ENCODE measurements at regions not wholly inside any gene's neighbourhood (a gene's known extent, or its start where the extent isn't known, plus 50 kb on each side); places are given as distances from the start of the nearest gene placed in this dataset.
"Not testable (repeated sequence)": the region's sequence is repeated elsewhere in the genome, so short reads cannot be mapped to it uniquely, and the experiment has no call there.

GRCh38 chr9:41839786-41840185 lies 289.4 kb downstream of the CNTNAP3B start:
- not testable (repeated sequence) for H3K27ac ChIP-seq; H3K36me3 ChIP-seq; H3K9me3 ChIP-seq (replicated peaks); H3K27me3 ChIP-seq; H3K4me1 ChIP-seq; H3K4me3 ChIP-seq; DNase-seq

- not testable (repeated sequence) for H3K4me1 ChIP-seq; H3K4me3 ChIP-seq; H3K27ac ChIP-seq; H3K9me3 ChIP-seq (replicated peaks); H3K27me3 ChIP-seq; DNase-seq; H3K36me3 ChIP-seq
Observed at GRCh38 chr9:41838953-41839352, 290.3 kb downstream of the CNTNAP3B start.

- H3K9me3 ChIP-seq (replicated peaks); DNase-seq; H3K4me1 ChIP-seq; H3K27ac ChIP-seq; H3K27me3 ChIP-seq; H3K4me3 ChIP-seq; H3K36me3 ChIP-seq: not testable (repeated sequence)
Observed at GRCh38 chr9:41838562-41838851, 290.7 kb downstream of the CNTNAP3B start.

- not testable (repeated sequence) for H3K36me3 ChIP-seq; H3K4me1 ChIP-seq; H3K9me3 ChIP-seq (replicated peaks); H3K27me3 ChIP-seq; H3K27ac ChIP-seq; DNase-seq; H3K4me3 ChIP-seq
Observed at GRCh38 chr9:41837684-41838561, 291.3 kb downstream of the CNTNAP3B start.

- H3K4me3 ChIP-seq; H3K9me3 ChIP-seq (replicated peaks); H3K4me1 ChIP-seq; H3K36me3 ChIP-seq; H3K27ac ChIP-seq; H3K27me3 ChIP-seq; DNase-seq: not testable (repeated sequence)
Observed at GRCh38 chr9:41833108-41833507, 296.1 kb downstream of the CNTNAP3B start.

GRCh38 chr9:41824723-41825122 lies 304.5 kb downstream of the CNTNAP3B start:
- not testable (repeated sequence) for H3K9me3 ChIP-seq (replicated peaks); H3K27ac ChIP-seq; DNase-seq; H3K27me3 ChIP-seq; H3K4me3 ChIP-seq; H3K36me3 ChIP-seq; H3K4me1 ChIP-seq

GRCh38 chr9:41802706-41803105 lies 326.5 kb downstream of the CNTNAP3B start:
- not testable (repeated sequence) for H3K27ac ChIP-seq; H3K4me3 ChIP-seq; H3K27me3 ChIP-seq; DNase-seq; H3K36me3 ChIP-seq; H3K4me1 ChIP-seq; H3K9me3 ChIP-seq (replicated peaks)

- H3K36me3 ChIP-seq; H3K27me3 ChIP-seq; H3K9me3 ChIP-seq (replicated peaks); H3K27ac ChIP-seq; DNase-seq; H3K4me3 ChIP-seq; H3K4me1 ChIP-seq: not testable (repeated sequence)
Observed at GRCh38 chr9:41798684-41799083, 330.5 kb downstream of the CNTNAP3B start.

- H3K36me3 ChIP-seq; H3K27ac ChIP-seq; H3K4me1 ChIP-seq; H3K27me3 ChIP-seq; H3K9me3 ChIP-seq (replicated peaks); H3K4me3 ChIP-seq; DNase-seq: not testable (repeated sequence)
Observed at GRCh38 chr9:41790719-41791363, 338.4 kb downstream of the CNTNAP3B start.

- H3K27ac ChIP-seq; H3K36me3 ChIP-seq; H3K4me3 ChIP-seq; H3K4me1 ChIP-seq; DNase-seq; H3K9me3 ChIP-seq (replicated peaks); H3K27me3 ChIP-seq: not testable (repeated sequence)
Observed at GRCh38 chr9:41790007-41790406, 339.2 kb downstream of the CNTNAP3B start.

- not testable (repeated sequence) for H3K9me3 ChIP-seq (replicated peaks); H3K4me3 ChIP-seq; H3K4me1 ChIP-seq; DNase-seq; H3K27me3 ChIP-seq; H3K27ac ChIP-seq; H3K36me3 ChIP-seq
Observed at GRCh38 chr9:41789387-41789786, 339.8 kb downstream of the CNTNAP3B start.

- H3K9me3 ChIP-seq (replicated peaks); H3K4me3 ChIP-seq; H3K4me1 ChIP-seq; H3K36me3 ChIP-seq; H3K27me3 ChIP-seq; H3K27ac ChIP-seq; DNase-seq: not testable (repeated sequence)
Observed at GRCh38 chr9:41787951-41788350, 341.3 kb downstream of the CNTNAP3B start.

- H3K4me3 ChIP-seq; H3K9me3 ChIP-seq (replicated peaks); H3K27me3 ChIP-seq; DNase-seq; H3K27ac ChIP-seq; H3K4me1 ChIP-seq; H3K36me3 ChIP-seq: not testable (repeated sequence)
Observed at GRCh38 chr9:41787270-41787669, 342.0 kb downstream of the CNTNAP3B start.

GRCh38 chr9:41784006-41784405 lies 345.2 kb downstream of the CNTNAP3B start:
- not testable (repeated sequence) for H3K4me3 ChIP-seq; H3K27me3 ChIP-seq; H3K9me3 ChIP-seq (replicated peaks); H3K27ac ChIP-seq; DNase-seq; H3K36me3 ChIP-seq; H3K4me1 ChIP-seq

GRCh38 chr9:41783070-41783810 lies 346.0 kb downstream of the CNTNAP3B start:
- not testable (repeated sequence) for H3K4me3 ChIP-seq; H3K9me3 ChIP-seq (replicated peaks); H3K27me3 ChIP-seq; H3K36me3 ChIP-seq; H3K27ac ChIP-seq; DNase-seq; H3K4me1 ChIP-seq

Measured in SJCRH30 (cell line).